KBM-7 (cell line): ENCODE measurements at regions not wholly inside any gene's neighbourhood (a gene's known extent, or its start where the extent isn't known, plus 50 kb on each side); places are given as distances from the start of the nearest gene placed in this dataset.

Experiments used
- DNase-seq: peaks from one replicate; pipeline ENCODE4 v3.0.0-alpha.2; 2015
- in situ Hi-C: fragments of 300-500 bp; cut with MboI; formaldehyde crosslinking; loops from 2 replicates; pipeline ENCODE4 v1.14.3; 2020; ENCODE audit warnings: low sequenced_read_pairs, low pct_unique_long_range_greater_than_20kb, mixed read lengths

DNA sequence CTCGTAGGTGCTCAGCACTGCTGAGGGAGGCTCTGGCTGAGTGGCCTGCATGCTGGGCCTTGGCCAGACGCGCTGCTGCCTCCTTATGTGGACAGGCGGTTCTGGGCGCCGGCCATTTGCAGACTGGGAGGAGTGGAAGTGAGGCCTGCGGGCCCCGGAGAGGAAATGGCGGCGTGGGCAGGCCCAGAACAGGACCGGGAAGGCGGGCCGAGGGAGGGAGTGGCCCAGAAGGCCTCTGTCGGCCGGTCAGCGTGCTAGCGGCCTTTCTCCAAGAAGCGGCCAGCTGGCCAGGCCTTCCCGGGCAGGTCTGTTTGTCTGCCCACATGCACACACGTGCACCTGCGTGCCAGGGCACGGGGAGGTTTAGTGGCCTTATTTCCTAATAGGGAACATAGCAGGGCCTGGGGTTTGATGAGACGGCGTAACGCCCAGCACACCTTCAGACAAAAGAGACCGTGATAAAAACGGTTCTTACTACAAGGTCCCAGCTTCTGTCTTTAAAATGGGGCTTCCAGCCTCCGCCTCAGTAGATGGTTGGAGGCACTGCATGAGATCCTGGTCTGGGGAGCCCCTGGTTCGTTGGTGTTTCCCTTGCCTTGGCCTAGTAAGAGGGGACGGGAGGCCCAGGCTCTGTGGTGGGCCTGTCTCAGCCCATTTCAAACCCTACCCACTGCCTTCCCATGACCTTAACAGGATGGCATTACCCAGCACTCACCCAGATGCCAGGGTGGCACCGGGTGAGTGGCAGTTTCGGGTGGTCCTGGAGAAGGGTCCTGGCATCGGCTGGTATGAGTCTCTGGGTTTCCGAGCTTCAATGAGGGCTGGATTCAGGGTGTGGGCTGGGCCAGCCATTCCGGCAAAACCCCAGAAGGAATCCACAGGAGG lies 65.1 kb upstream of the PPARA start:
- DNase-seq: no peak
- in situ Hi-C loops: no loop called here

DNA sequence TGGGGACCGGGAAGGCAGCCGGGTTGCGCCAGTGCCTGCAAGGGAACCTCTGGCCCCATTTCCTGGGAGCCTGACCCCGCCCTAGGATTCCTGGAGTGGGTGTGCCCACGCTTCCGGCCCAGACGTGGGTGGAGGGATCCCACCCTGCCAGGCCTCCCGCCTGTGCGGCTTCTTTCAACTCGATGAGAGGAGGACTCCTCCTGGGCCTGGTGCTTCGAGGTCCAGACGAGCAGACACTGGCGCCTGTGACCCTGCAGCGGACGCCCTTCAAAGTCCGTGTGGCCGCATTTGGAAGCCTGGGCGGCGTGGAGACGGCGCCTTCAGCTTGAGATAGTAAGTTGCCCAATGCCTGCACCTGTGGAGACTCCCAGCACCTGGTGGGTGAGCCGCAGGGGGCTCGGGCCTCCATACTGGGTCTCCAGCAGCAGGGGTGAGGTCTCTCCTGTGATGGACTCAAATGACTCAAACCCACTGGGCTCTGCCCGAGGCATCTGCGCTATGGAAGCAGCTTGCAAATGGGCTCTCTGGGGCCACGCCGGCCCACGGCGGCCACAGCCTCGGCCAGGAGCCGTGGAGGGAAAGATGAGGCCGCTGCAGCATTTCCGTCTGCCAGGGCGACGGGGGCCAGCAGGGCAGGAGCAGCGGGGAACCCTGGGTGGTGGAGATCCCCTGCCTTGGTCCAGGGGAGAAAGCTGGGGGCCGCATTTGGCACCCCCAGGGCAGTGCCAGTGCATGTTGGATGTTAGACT lies 64.3 kb upstream of the PPARA start:
- in situ Hi-C loops: no loop called here
- no peak for DNase-seq

DNA sequence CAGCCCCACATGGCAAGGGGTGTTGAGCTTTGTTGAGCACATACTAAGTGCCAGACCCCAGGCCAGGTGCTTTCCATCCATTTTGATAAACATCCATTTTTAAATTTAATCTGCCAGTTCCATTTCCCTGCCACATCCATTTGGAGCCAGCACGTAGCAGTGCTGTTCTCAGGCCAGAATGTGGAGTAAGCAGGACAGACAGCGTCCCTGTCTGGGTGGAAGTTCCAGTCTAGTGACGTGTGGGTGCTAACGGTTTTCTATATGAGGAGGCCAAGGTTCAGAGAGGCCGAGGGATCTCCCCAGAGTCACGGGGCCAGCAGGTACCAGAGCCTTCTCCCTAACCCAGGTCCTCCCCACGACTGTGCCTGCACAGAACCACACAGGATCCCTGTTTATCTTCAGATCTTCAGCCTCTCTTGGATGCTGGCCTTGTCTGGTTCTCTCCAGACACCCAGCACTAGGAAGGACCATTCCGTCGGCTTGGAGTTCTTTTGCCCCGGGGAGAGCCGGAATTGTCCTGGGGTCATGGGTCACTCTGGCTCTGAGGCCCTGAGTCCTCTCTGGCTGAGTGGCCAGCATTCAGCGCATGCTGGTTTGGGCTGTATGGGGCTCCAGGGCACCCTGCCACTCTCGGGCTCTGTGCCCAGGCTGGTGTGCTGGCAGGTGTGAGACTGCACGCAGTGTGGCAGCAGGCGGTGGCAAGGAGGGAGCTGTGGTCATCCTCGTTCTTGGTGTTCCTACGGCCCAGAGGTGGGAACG lies 63.6 kb upstream of the PPARA start:
- DNase-seq: no peak
- in situ Hi-C loops: no loop called here

DNA sequence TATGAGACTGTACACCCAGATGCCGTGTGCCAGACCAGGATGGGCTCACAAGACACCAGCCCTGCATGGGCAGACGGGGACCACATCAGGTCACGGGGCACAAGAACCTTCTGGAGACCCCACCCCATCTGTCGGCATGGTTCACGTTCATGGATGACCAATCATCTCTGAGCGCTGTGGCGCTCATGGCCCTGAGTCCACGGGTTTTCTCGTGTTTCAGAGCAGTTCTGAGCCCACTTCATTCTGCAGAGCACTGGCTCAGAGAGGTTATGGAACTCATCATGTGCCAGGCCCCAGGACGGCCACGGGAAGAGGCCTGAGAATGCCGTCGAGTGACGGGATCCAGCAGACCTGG lies 63.0 kb upstream of the PPARA start:
- no peak for DNase-seq
- in situ Hi-C loops: no loop called here

DNA sequence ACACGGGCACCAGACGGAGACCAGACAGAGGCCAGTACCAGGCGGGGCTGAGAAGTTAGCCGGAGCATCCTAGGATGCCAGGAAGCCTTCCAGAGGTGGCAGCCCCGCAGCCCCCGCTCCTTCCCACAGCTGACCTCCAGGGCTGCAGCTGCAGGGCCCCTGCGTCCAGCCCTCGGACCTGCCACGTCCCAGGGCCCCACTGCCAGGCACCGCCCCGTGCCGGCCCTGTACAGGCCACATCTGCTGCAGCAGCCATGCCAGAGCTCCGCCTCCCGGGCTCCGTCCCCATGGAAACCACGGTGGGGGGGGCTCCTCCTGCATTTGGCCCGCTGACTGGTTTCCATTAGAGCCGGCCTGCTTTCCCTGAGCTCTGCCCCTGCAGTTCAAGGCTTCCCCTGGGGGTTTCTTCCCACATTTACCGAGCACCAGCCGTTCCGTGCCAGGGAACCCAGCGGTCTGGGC lies 62.5 kb upstream of the PPARA start:
- in situ Hi-C loops: no loop called here
- peak; percentile 21 for DNase-seq

DNA sequence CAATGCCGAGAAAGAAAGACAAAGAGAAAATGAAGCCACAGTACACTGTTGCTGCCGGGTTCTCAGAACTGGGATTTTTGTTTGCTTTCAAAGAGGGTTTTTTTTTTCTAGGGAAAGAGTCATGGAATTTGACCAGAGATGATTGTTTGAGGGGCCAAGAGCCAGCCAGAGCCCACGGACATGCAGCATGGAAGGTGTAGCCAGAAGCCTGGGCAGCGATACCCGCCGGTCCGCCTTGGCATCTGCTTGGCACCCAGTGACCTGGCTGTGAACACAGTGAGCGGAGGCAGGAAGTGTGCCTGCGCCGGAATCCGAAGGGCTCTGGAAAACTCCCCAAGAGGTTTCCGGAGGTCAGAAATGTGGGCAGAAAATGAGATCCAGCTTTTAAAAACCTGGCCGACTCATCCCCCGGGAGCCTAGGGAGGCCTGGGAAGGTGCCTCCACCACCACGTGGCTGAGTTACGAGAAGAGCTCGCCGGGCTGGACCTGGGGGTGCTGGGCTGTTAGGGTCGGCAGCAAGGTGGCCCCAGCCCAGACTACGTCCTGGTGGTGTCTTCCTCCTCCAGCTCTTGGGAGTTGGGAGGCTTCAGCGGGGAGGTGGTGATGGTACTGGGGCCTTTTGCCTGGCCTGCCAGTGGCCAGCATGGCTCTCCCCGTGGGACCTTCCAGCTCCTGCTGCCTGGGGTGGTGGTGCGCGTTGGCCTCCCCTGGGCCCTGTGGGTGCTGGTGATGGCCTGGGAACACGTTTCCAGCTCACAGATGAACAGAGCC lies 61.6 kb upstream of the PPARA start:
- no peak for DNase-seq
- in situ Hi-C loops: no loop called here

DNA sequence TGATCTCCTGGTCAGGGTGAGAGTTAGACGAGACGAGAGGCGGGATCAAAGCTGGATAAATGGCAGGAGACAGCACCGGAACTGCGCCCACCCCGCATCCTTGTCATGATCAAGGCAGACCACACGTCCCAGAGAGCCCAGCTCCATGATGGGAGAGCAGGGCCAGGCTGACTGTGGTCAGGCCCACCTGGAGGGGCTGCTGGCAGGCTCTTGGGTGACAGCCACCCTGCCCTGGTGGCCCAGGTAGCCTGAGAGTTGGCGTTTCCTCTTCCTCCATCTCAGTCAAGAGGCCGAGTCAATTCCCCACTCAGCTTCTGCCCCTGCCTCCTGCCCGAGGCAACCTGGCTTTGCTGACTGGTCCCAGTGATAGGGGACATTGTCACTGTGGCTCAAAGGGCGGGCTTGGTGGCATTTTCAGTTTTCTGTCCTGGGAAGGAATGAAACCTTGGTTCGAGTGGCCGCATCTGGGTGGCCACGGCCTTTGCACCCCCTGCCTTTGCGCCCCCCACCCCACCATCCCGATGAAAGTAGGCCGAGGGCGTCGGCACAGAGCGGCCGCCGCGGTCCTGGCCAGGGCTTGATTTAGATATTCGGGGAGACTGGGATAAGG lies 60.8 kb upstream of the PPARA start:
- DNase-seq: no peak
- in situ Hi-C loops: no loop called here

DNA sequence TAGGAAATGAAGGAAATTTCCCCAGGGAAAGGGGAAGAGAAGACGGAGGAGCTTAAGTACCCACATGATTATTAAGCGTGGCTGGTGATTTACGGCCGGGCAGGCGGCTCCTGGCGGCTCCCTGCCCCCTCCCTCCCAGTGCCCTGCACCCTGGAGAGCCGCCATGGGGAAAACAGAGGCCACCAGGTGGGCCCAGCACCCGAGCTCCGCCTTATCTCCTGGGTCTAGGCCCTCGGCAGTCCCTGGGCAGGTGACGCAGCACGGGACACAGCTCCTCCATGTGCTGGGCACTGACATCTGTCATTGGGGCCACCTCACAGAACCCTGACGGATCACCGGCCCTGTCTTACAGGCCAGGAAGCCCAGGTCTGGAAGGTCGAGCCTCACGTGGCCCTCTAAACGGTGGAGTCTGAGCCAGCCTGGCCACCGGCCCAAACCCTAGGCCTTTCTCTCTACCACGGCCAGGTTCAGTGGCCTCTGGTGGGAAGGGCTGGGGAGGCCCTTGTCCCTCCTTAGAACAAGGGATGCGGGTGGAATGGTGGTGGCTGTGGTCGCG lies 60.2 kb upstream of the PPARA start:
- DNase-seq: no peak

DNA sequence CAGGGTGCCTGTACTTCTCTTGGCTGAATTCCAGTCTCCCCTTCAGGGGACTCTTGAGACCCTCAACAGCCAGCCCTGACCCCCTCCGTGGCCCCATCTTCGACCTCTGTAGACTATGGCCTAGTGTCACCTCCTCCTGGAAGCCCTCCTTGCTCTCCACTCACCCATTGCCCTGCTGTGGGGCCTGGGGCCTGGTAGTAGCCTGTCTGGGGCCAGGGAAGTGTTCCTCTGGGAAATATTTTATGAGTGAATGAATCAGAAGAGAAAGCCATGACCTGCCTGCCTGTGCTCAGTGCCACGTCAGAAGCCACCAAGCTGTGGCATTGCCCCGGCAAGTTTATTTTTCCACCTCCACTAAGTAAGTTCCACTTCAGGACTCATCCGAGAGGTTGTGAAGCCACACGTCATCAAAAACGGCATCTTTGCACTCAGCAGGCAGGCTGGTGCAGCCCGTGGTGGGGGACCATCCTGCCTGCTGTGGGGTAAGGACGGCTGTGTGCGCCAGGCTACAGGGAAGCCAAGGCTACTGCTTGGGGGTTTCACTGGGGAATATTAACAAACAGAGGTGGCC lies 59.6 kb upstream of the PPARA start:
- no peak for DNase-seq
- in situ Hi-C loops: no loop called here

More for the DNA sequence above, 60.2 kb upstream of the PPARA start:
- in situ Hi-C loops: no loop called here

DNA sequence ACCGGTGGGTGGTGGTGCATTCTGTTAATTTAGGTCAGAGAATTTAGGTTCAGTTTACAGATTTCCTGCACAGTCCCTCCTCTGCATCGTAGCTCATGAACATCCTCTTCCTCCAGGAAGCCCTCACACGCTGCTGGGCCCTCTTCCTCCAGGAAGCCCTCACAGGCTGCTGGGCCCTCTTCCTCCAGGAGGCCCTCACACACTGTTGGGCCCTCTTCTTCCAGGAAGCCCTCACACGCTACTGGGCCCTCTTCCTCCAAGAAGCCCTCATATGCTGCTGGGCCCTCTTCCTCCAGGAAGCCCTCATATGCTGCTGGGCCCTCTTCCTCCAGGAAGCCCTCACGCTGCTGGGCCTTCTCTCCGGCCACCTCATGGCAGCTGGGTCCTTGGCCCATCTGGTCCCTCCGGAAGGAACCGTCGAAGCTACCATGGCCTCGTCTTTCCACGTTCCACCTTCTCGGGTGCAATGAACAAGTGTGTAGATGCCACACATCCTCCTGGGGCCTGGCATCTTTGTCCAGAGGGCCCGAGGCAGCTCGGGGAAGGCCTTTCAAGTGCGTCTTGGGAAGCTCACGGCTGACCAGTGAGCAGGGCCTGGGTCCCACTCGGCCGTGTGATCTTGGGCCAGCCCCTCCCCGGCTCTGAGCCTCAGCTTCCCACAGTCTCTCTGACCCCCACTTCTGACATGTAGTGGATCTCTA lies 58.9 kb upstream of the PPARA start:
- DNase-seq: no peak
- in situ Hi-C loops: no loop called here

DNA sequence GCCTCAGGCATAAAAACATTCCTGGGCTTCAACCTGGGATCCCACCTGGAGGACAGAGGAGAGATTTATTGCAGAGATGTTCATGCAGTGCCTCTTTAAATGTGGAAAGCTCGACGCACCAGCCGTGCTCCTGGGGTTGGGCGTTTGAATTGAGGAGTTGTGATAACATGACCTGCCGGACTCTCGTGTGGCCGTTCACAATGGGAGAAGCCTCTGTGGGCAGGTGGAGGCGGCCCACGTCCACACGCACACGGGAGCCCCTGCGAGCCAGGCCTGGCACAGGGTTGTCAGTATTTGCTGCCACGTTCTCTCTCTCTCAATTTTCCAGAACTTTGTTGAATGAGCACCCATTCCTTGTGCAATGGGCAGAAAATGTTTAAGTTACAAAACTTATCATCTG lies 58.3 kb upstream of the PPARA start:
- DNase-seq: no peak
- in situ Hi-C loops: no loop called here

DNA sequence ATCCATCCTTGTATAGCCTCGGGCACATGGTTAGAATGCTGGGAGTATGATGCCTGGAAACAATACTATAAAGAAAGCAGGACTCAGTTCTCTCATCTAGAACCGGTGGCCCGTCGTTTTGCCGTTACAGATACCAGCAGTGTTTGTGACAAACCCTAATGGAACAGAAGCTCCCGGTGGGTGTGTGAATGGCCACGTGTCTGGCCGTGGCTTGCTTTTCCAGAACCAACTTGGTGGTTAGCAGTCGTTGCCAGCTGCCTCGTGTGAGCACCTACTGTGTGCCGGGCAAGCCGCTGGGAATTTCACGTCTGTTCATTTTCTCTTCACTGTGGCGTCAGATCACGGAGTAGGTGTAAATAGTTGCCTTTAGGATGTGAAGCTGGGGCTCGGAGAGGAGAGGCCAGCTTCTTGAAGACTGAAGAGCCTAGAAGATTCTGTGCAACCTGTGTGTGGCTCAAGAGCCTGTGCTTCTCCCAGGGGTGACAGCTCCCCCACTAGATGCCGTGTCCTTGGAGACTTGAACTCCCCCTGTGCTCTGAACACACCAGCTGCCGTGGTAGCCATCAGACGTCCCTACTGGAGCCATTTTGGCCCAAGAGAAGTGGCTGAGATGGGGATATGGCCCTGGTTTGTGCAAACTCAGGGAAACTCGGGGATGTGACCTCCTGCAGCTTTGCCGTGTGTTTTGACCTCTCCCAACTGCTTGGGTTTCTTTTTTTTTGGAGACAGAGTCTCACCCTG lies 57.5 kb upstream of the PPARA start:
- in situ Hi-C loops: no loop called here
- DNase-seq: no peak

DNA sequence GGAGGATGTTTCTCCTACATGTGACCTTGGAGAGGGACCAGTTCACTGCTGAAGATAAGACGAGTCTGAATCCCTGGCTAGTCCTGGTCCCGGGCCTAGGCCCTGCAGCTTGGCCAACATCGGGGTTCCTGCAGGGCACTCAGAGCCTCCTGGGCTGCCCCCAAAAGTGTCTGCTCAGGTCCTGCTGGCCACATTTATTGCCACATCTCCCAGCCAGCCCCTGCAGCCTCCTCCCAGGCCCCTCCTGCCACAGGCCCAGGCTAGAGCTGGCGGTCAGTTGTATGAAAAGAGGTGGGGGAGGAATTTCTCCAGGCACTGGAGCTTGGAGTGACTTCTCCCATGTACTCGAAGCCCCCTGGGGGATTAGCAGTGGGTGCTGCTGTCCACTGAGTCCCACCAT lies 56.5 kb upstream of the PPARA start:
- in situ Hi-C loops: no loop called here
- no peak for DNase-seq

DNA sequence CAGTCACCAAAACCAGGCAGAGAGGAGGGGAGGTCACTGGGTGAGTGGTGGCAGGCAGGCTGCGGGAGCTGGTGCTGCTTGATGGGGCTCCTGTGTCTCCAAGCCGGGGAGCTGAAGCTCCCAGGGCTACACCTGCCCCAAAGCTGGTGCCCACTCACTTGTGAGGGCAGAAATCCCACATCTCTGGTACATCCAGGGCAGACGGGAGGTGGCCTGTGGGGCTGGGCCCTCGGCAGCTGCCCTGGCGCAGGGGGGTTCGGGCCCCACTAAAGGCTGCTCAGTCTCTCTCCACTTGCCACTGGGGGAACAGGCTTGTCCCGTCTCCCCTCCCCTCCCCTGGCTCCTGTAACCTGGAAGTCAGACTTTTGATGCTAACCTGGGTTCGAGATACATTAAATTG lies 55.6 kb upstream of the PPARA start:
- no peak for DNase-seq
- in situ Hi-C loops: no loop called here

DNA sequence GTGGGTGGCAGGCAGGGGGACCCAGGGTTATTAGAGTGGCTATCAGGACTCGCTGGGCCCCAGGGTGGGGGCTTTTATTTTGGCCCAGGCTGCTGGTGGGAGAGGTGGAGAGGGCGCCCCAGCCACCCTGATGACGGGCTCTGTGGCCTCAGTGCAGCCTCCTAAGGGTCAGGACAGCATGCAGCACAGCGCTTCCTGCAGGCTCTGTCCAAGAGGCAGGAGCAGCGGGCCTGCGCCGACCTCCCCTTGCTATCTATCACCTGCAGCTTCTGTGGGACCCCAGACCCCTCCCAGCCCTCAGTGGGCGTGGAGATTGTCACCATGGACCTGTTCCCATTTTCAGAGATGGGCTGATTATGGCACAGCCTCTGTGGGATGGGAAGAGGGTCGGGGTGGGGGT lies 54.3 kb upstream of the PPARA start:
- in situ Hi-C loops: no loop called here
- DNase-seq: no peak

DNA sequence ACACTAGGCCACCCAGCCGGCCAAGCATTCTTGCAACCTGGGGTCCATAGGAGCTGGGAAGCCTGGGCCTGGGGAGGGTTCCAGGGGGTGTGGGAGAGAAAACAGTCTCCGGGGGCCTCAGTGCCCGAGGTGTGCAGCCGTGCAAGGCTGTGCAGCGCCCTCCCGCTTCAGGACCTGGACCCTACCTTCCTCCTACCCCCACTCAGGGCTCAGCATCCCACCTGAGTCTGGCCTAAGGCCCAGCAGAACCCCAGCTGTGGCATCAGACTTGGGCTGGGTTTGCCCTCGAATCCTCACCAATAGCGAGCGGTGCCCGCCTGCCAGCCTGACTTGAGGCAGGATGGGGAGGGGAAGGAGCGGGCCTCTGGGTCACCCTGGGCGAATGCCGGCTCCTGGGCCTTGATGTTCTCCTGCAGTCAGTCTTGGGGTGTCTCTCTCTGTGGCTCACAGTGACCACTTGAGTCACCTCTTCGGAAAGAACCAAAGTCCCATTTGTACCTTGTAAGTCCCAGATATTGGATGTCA lies 53.6 kb upstream of the PPARA start:
- no peak for DNase-seq
- in situ Hi-C loops: no loop called here
